MM.1S (cell line): ENCODE measurements at regions not wholly inside any gene's neighbourhood (a gene's known extent, or its start where the extent isn't known, plus 50 kb on each side); places are given as distances from the start of the nearest gene placed in this dataset.

Experiments used
- EZH2 ChIP-seq: fragments of 300-600 bp; sonication (generic); optimal IDR thresholded peaks from 2 replicates; pipeline ENCODE3; 2017; ENCODE audit warnings: low read depth, mild to moderate bottlenecking, antibody characterized with exemption, low read length, mixed read lengths
- TF ChIP-seq, protein P1 (sequence below): fragments of 300-600 bp; sonication (generic); IDR thresholded peaks from 2 replicates; pipeline ENCODE4 v1.5.1; 2016; ENCODE audit warnings: antibody characterized with exemption, low read length, mixed read lengths

DNA sequence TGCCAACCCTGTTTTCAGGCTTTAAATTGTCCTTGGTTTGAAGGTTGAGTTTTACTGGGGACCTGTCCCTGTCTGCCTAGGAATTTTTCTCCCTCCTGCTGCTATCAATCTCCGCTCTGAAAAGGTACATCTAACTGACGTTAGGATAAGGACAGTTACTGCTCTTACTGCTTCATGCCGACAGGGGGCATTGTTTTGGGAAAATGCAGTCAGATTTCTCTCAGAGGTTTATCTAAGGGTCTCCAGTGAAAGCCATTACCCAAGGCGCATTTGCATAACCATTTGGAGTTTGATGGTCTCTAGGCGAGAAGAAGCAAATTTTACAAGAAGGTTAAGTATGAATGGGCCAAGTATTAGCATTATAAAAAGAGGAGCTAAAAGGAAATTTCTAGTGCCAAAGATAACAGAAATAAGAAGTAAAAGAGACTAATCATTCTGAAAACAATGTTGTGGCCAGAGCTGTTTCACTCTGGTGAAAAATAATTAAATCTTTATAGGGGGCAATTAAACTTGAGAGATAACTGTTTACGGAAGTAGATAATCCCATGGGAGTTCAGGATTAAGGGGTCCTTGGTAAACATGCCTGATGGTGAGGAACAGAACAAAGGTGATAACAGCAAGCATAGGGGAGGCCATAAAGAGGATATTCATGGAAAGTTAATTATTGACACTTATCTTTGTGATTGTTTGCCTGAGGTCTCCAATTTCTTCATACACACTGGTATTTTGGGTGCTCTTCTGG is 605.0 kb downstream of the MTRR start:
- TF ChIP-seq, protein P1, sequence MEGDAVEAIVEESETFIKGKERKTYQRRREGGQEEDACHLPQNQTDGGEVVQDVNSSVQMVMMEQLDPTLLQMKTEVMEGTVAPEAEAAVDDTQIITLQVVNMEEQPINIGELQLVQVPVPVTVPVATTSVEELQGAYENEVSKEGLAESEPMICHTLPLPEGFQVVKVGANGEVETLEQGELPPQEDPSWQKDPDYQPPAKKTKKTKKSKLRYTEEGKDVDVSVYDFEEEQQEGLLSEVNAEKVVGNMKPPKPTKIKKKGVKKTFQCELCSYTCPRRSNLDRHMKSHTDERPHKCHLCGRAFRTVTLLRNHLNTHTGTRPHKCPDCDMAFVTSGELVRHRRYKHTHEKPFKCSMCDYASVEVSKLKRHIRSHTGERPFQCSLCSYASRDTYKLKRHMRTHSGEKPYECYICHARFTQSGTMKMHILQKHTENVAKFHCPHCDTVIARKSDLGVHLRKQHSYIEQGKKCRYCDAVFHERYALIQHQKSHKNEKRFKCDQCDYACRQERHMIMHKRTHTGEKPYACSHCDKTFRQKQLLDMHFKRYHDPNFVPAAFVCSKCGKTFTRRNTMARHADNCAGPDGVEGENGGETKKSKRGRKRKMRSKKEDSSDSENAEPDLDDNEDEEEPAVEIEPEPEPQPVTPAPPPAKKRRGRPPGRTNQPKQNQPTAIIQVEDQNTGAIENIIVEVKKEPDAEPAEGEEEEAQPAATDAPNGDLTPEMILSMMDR: no peak
- no peak for TF ChIP-seq EZH2
